Activated CD8-positive, alpha-beta memory T cell treated with anti-CD3 and anti-CD28 coated beads, Interleukin-2, amount 10 ng/mL, durations not matched to agents 7 days and 5 days (primary cell): ENCODE measurements at regions not wholly inside any gene's neighbourhood (a gene's known extent, or its start where the extent isn't known, plus 50 kb on each side); places are given as distances from the start of the nearest gene placed in this dataset.

Source experiments
- ATAC-seq: fragments of 150-1000 bp; cut with Tn5 transposase; one replicate; pipeline ENCODE4 v1.10.0; 2021; ENCODE audit warnings: moderate library complexity
- CTCF ChIA-PET: fragments of 350-600 bp; sonication (Branson Sonifier 250); formaldehyde crosslinking; loops from one replicate; lab custom pipeline; 2021; ENCODE audit warnings: antibody characterized with exemption; lab: Charles Lee
- DNase-seq: peaks from one replicate; pipeline ENCODE4 v3.0.0-alpha.2; 2020
- H3K27ac Mint-ChIP-seq: one replicate; pipeline ENCODE4 v1.8.0; 2021; ENCODE audit warnings: mild to moderate bottlenecking, mixed read lengths
- H3K27me3 Mint-ChIP-seq: one replicate; pipeline ENCODE4 v1.8.0; 2021; ENCODE audit warnings: mixed read lengths
- H3K36me3 Mint-ChIP-seq: one replicate; pipeline ENCODE4 v1.8.0; 2021; ENCODE audit warnings: mild to moderate bottlenecking, mixed read lengths
- H3K4me1 Mint-ChIP-seq: one replicate; pipeline ENCODE4 v1.8.0; 2021; ENCODE audit warnings: mixed read lengths
- H3K4me3 Mint-ChIP-seq: one replicate; pipeline ENCODE4 v1.8.0; 2021; ENCODE audit warnings: mild to moderate bottlenecking, moderate library complexity, mixed read lengths
- H3K9me3 Mint-ChIP-seq: one replicate; pipeline ENCODE4 v1.8.0; 2022; ENCODE audit warnings: low read depth, mixed read lengths

- Mint-ChIP-seq H3K36me3 (no peaks in the 10 kb centered on the region), H3K9me3 (no peaks in the 10 kb centered on the region), H3K4me3 (no peak overlapping the region), H3K27me3 (no peaks in the 10 kb centered on the region), H3K4me1 (no peaks in the 10 kb centered on the region), H3K27ac (no peak overlapping the region)
- CTCF ChIA-PET, result no interaction called here
- DNase-seq, result no peak
- no peak for ATAC-seq
Observed at GRCh38 chr2:147689220-147689909, 155.5 kb upstream of the ACVR2A start.

- CTCF ChIA-PET, result no interaction called here
- H3K4me1 Mint-ChIP-seq, result no peaks in the 10 kb centered on the region
- no peaks in the 10 kb centered on the region for H3K9me3 Mint-ChIP-seq
- H3K27ac Mint-ChIP-seq, result no peak overlapping the region
- ATAC-seq (no peak), DNase-seq (no peak)
- no peak overlapping the region for H3K4me3 Mint-ChIP-seq
- H3K27me3 Mint-ChIP-seq, result no peaks in the 10 kb centered on the region
- H3K36me3 Mint-ChIP-seq, result no peaks in the 10 kb centered on the region
Observed at GRCh38 chr2:147688242-147688641, 156.6 kb upstream of the ACVR2A start.

- Mint-ChIP-seq H3K9me3 (no peaks in the 10 kb centered on the region), H3K27ac (no peak overlapping the region), H3K4me3 (no peak overlapping the region), H3K36me3 (no peaks in the 10 kb centered on the region), H3K27me3 (no peaks in the 10 kb centered on the region), H3K4me1 (no peaks in the 10 kb centered on the region)
- CTCF ChIA-PET, result no interaction called here
- DNase-seq, result no peak
- no peak for ATAC-seq
Observed at GRCh38 chr2:147686365-147686764, 158.5 kb upstream of the ACVR2A start.

GRCh38 chr2:147684903-147685302 is 159.9 kb upstream of the ACVR2A start:
- CTCF ChIA-PET, result no interaction called here
- no peak overlapping the region for H3K4me3 Mint-ChIP-seq

GRCh38 chr2:147683380-147683779 is 161.4 kb upstream of the ACVR2A start:
- Mint-ChIP-seq H3K4me3 (no peak overlapping the region), H3K36me3 (no peaks in the 10 kb centered on the region), H3K27ac (no peak overlapping the region), H3K9me3 (no peaks in the 10 kb centered on the region), H3K27me3 (no peaks in the 10 kb centered on the region), H3K4me1 (no peaks in the 10 kb centered on the region)
- no peak for DNase-seq
- CTCF ChIA-PET, result no interaction called here
- no peak for ATAC-seq

More at GRCh38 chr2:147684903-147685302, 159.9 kb upstream of the ACVR2A start:
- no peaks in the 10 kb centered on the region for H3K27me3 Mint-ChIP-seq
- no peaks in the 10 kb centered on the region for H3K9me3 Mint-ChIP-seq
- H3K27ac Mint-ChIP-seq, result no peak overlapping the region
- H3K4me1 Mint-ChIP-seq, result no peaks in the 10 kb centered on the region
- no peak for DNase-seq
- no peaks in the 10 kb centered on the region for H3K36me3 Mint-ChIP-seq
- ATAC-seq, result no peak

- no peaks in the 10 kb centered on the region for H3K27me3 Mint-ChIP-seq
Observed at GRCh38 chr2:147681093-147681492, 163.7 kb upstream of the ACVR2A start.

GRCh38 chr2:147679955-147680531 is 164.8 kb upstream of the ACVR2A start:
- Mint-ChIP-seq H3K4me3 (no peak overlapping the region), H3K4me1 (no peaks in the 10 kb centered on the region), H3K27me3 (no peaks in the 10 kb centered on the region), H3K9me3 (no peaks in the 10 kb centered on the region), H3K36me3 (no peaks in the 10 kb centered on the region), H3K27ac (no peak overlapping the region)
- CTCF ChIA-PET, result no interaction called here
- DNase-seq (no peak), ATAC-seq (no peak)

More at GRCh38 chr2:147681093-147681492, 163.7 kb upstream of the ACVR2A start:
- Mint-ChIP-seq H3K4me1 (no peaks in the 10 kb centered on the region), H3K9me3 (no peaks in the 10 kb centered on the region), H3K36me3 (no peaks in the 10 kb centered on the region), H3K27ac (no peak overlapping the region), H3K4me3 (no peak overlapping the region)
- CTCF ChIA-PET, result no interaction called here
- ATAC-seq, result no peak
- DNase-seq, result no peak

- Mint-ChIP-seq H3K9me3 (no peaks in the 10 kb centered on the region), H3K36me3 (no peaks in the 10 kb centered on the region), H3K4me3 (no peak overlapping the region), H3K27ac (no peak overlapping the region), H3K27me3 (no peaks in the 10 kb centered on the region), H3K4me1 (no peaks in the 10 kb centered on the region)
- CTCF ChIA-PET, result interaction anchor here (1.2 kb wide), 1 partner anchor 9 kb away, joined by 3 read pairs; no protein-coding TSS in a partner anchor
- ATAC-seq (no peak), DNase-seq (no peak)
Observed at GRCh38 chr2:147679191-147679954, 165.5 kb upstream of the ACVR2A start.

GRCh38 chr2:147665105-147665504 is 179.7 kb upstream of the ACVR2A start:
- peaks cover 2% of the 10 kb centered on the region for H3K27me3 Mint-ChIP-seq

GRCh38 chr2:147663962-147664361 is 180.9 kb upstream of the ACVR2A start:
- CTCF ChIA-PET, result no interaction called here
- H3K27me3 Mint-ChIP-seq, result no peaks in the 10 kb centered on the region
- DNase-seq, result no peak
- ATAC-seq, result peak; percentile 51
- peak overlapping the region; percentile 49 for H3K4me3 Mint-ChIP-seq
- peaks cover 15% of the 10 kb centered on the region for H3K4me1 Mint-ChIP-seq
- H3K9me3 Mint-ChIP-seq, result no peaks in the 10 kb centered on the region
- H3K36me3 Mint-ChIP-seq, result no peaks in the 10 kb centered on the region
- H3K27ac Mint-ChIP-seq, result peak overlapping the region; percentile 69

More at GRCh38 chr2:147665105-147665504, 179.7 kb upstream of the ACVR2A start:
- no peak for ATAC-seq
- CTCF ChIA-PET, result no interaction called here
- DNase-seq, result no peak
- Mint-ChIP-seq H3K9me3 (no peaks in the 10 kb centered on the region), H3K27ac (no peak overlapping the region), H3K4me1 (peaks cover 15% of the 10 kb centered on the region), H3K36me3 (no peaks in the 10 kb centered on the region), H3K4me3 (no peak overlapping the region)

- Mint-ChIP-seq H3K4me1 (peaks cover 15% of the 10 kb centered on the region), H3K9me3 (no peaks in the 10 kb centered on the region), H3K27me3 (no peaks in the 10 kb centered on the region), H3K36me3 (no peaks in the 10 kb centered on the region), H3K4me3 (peak overlapping the region; percentile 49), H3K27ac (peak overlapping the region; percentile 69)
- CTCF ChIA-PET, result no interaction called here
- peak; percentile 85 for ATAC-seq
- DNase-seq, result no peak
Observed at GRCh38 chr2:147663153-147663961, 181.5 kb upstream of the ACVR2A start.

GRCh38 chr2:147662221-147662620 is 182.6 kb upstream of the ACVR2A start:
- H3K4me3 Mint-ChIP-seq, result no peak overlapping the region

GRCh38 chr2:147660680-147661079 is 184.1 kb upstream of the ACVR2A start:
- DNase-seq, result no peak
- Mint-ChIP-seq H3K36me3 (no peaks in the 10 kb centered on the region), H3K27ac (no peak overlapping the region), H3K9me3 (no peaks in the 10 kb centered on the region), H3K4me3 (no peak overlapping the region), H3K27me3 (no peaks in the 10 kb centered on the region), H3K4me1 (peaks cover 15% of the 10 kb centered on the region)
- CTCF ChIA-PET, result no interaction called here
- ATAC-seq, result no peak

More at GRCh38 chr2:147662221-147662620, 182.6 kb upstream of the ACVR2A start:
- DNase-seq, result no peak
- no peaks in the 10 kb centered on the region for H3K27me3 Mint-ChIP-seq
- peaks cover 15% of the 10 kb centered on the region for H3K4me1 Mint-ChIP-seq
- H3K27ac Mint-ChIP-seq, result no peak overlapping the region
- no peak for ATAC-seq
- no peaks in the 10 kb centered on the region for H3K9me3 Mint-ChIP-seq
- CTCF ChIA-PET, result no interaction called here
- no peaks in the 10 kb centered on the region for H3K36me3 Mint-ChIP-seq
